H1 (cell line): ENCODE measurements at regions not wholly inside any gene's neighbourhood (a gene's known extent, or its start where the extent isn't known, plus 50 kb on each side); places are given as distances from the start of the nearest gene placed in this dataset.

Experiments
- CTCF ChIA-PET: fragments of 300-600 bp; sonication (Branson Sonifier 250); formaldehyde crosslinking; loops from one replicate; lab custom pipeline; 2021; ENCODE audit not compliant: partially characterized antibody; lab: Charles Lee
- POLR2A ChIA-PET: fragments of 300-600 bp; sonication (Branson Sonifier 250); formaldehyde crosslinking; loops from one replicate; lab custom pipeline; 2021; ENCODE audit warnings: inconsistent platforms; ENCODE audit not compliant: partially characterized antibody; lab: Charles Lee
- DNase-seq, 2 experiments: peaks; one replicate each; pipeline versions ENCODE4 v3.0.0 to v3.0.0-alpha.2; 2010 to 2022; ENCODE audit warnings: low spot score in 2 of 2, low read depth in 1 of 2, mixed read lengths in 1 of 2
- FAIRE-seq: peaks from 2 replicates; lab custom pipeline; 2011; peaks lifted over from hg19 to GRCh38; lab: Jason Lieb, UNC
- H2AFZ ChIP-seq: 2 replicates; pipeline ENCODE4 v1.8.1; 2012; ENCODE audit warnings: low read length, inconsistent platforms
- H2AK5ac ChIP-seq: 2 replicates; pipeline ENCODE4 v1.6.1; 2013; ENCODE audit warnings: low read depth, low read length
- H2BK120ac ChIP-seq: replicated peaks from 2 replicates; pipeline ENCODE3; 2013; ENCODE audit warnings: low read depth, low read length, inconsistent platforms
- H2BK12ac ChIP-seq: 2 replicates; pipeline ENCODE4 v1.6.1; 2013; ENCODE audit warnings: low read depth, low read length
- H2BK15ac ChIP-seq: 2 replicates; pipeline ENCODE4 v1.6.1; 2013; ENCODE audit warnings: low read length
- H2BK20ac ChIP-seq: 2 replicates; pipeline ENCODE4 v1.6.1; 2013; ENCODE audit warnings: low read length
- H2BK5ac ChIP-seq: 2 replicates; pipeline ENCODE4 v1.6.1; 2013; ENCODE audit warnings: low read depth, low read length
- H3K14ac ChIP-seq: 2 replicates; pipeline ENCODE4 v1.6.1; 2013; ENCODE audit warnings: inconsistent platforms; ENCODE audit not compliant: insufficient read length
- H3K18ac ChIP-seq: 2 replicates; pipeline ENCODE4 v1.6.1; 2013; ENCODE audit warnings: low read length; ENCODE audit errors: extremely low read depth
- H3K23ac ChIP-seq: 2 replicates; pipeline ENCODE4 v1.6.1; 2013; ENCODE audit warnings: inconsistent platforms; ENCODE audit not compliant: insufficient read length
- H3K23me2 ChIP-seq: 2 replicates; pipeline ENCODE4 v1.6.1; 2013; ENCODE audit warnings: low read depth, low read length
- H3K27ac ChIP-seq: 2 replicates; pipeline ENCODE4 v1.6.1; 2011; ENCODE audit warnings: low read depth, low read length, inconsistent platforms
- H3K27me3 ChIP-seq, 4 experiments: replicated peaks in 1 of 4; 1 replicate in 1 of 4; 2 replicates in 3 of 4; pipeline versions ENCODE4 v1.6.1 to v1.8.1; 2011 to 2013; ENCODE audit warnings: low read length in 3 of 4, mild to moderate bottlenecking in 3 of 4, inconsistent platforms in 2 of 4, mixed read lengths in 2 of 4, moderate library complexity in 1 of 4; ENCODE audit not compliant: control insufficient read depth in 3 of 4, insufficient read depth in 3 of 4; ENCODE audit errors: extremely low read depth in 1 of 4
- H3K36me3 ChIP-seq, 4 experiments: 2 replicates each; pipeline versions ENCODE4 v1.6.1 to v1.8.1; 2011 to 2013; ENCODE audit warnings: mild to moderate bottlenecking in 4 of 4, low read length in 3 of 4, moderate library complexity in 2 of 4, control low read depth in 1 of 4, inconsistent platforms in 1 of 4; ENCODE audit not compliant: insufficient read depth in 4 of 4, control insufficient read depth in 2 of 4
- H3K4ac ChIP-seq: replicated peaks from 2 replicates; pipeline ENCODE3; 2013; ENCODE audit warnings: low read length, low read depth, mixed read lengths, inconsistent platforms; ENCODE audit not compliant: insufficient read length
- H3K4me1 ChIP-seq, 4 experiments: replicated peaks in 1 of 4; 1 replicate in 1 of 4; 2 replicates in 3 of 4; pipeline versions ENCODE4 v1.6.1 to v1.8.1; 2011 to 2013; ENCODE audit warnings: low read length in 3 of 4, inconsistent platforms in 2 of 4, mixed read lengths in 1 of 4; ENCODE audit not compliant: insufficient read depth in 4 of 4, control insufficient read depth in 3 of 4
- H3K4me2 ChIP-seq, 2 experiments: 2 replicates each; pipeline versions ENCODE4 v1.6.1 to v1.8.1; 2011 to 2013; ENCODE audit warnings: low read depth in 2 of 2, low read length in 2 of 2, control low read depth in 1 of 2, inconsistent platforms in 1 of 2, mild to moderate bottlenecking in 1 of 2; ENCODE audit not compliant: insufficient read depth in 1 of 2
- H3K4me3 ChIP-seq, 4 experiments: fragments of 200-600, 300-600 bp in 1 of 4; sonication (generic), shearing (Covaris generic), sonication (Bioruptor Twin) in 1 of 4; 2 replicates each; pipeline versions ENCODE4 v1.5.1 to v1.8.1; 2011 to 2016; ENCODE audit warnings: low read length in 4 of 4, low read depth in 3 of 4, control low read depth in 2 of 4, inconsistent platforms in 2 of 4, mild to moderate bottlenecking in 2 of 4, mixed read lengths in 1 of 4, moderate library complexity in 1 of 4; ENCODE audit not compliant: insufficient read depth in 2 of 4; ENCODE audit errors: extremely low read depth in 1 of 4
- H3K56ac ChIP-seq: replicated peaks from 2 replicates; pipeline ENCODE3; 2013; ENCODE audit warnings: low read depth, mild to moderate bottlenecking, mixed read lengths, low read length, inconsistent platforms; ENCODE audit not compliant: insufficient read length
- H3K79me1 ChIP-seq: 2 replicates; pipeline ENCODE4 v1.6.1; 2013; ENCODE audit warnings: low read depth, low read length, control low read depth
- H3K79me2 ChIP-seq, 2 experiments: 2 replicates each; pipeline versions ENCODE4 v1.6.1 to v1.8.1; 2012 to 2013; ENCODE audit warnings: low read length in 2 of 2, mild to moderate bottlenecking in 2 of 2, inconsistent platforms in 1 of 2; ENCODE audit not compliant: insufficient read depth in 2 of 2, control insufficient read depth in 1 of 2
- H3K9ac ChIP-seq, 4 experiments: replicated peaks in 1 of 4; 1 replicate in 1 of 4; 2 replicates in 3 of 4; pipeline versions ENCODE4 v1.6.1 to v1.8.1; 2011 to 2013; ENCODE audit warnings: low read depth in 3 of 4, low read length in 3 of 4, control low read depth in 2 of 4, mild to moderate bottlenecking in 2 of 4, moderate library complexity in 2 of 4, inconsistent platforms in 1 of 4; ENCODE audit errors: extremely low read depth in 1 of 4
- H3K9me3 ChIP-seq, 2 experiments: 2 replicates each; pipeline versions ENCODE4 v1.6.1 to v1.8.1; 2012 to 2013; ENCODE audit warnings: mild to moderate bottlenecking in 2 of 2, moderate library complexity in 2 of 2, control low read depth in 1 of 2, inconsistent platforms in 1 of 2, low read depth in 1 of 2, low read length in 1 of 2, mixed read lengths in 1 of 2; ENCODE audit not compliant: insufficient read depth in 2 of 2
- H4K20me1 ChIP-seq, 2 experiments: replicated peaks in 1 of 2; 2 replicates each; pipeline versions ENCODE3 to v1.8.1; 2011 to 2013; ENCODE audit warnings: inconsistent platforms in 2 of 2, low read length in 2 of 2, mild to moderate bottlenecking in 1 of 2; ENCODE audit not compliant: insufficient read depth in 2 of 2, control insufficient read depth in 1 of 2
- H4K5ac ChIP-seq: 2 replicates; pipeline ENCODE4 v1.6.1; 2013; ENCODE audit warnings: low read length, low read depth, mixed read lengths, inconsistent platforms; ENCODE audit not compliant: insufficient read length
- H4K8ac ChIP-seq: 2 replicates; pipeline ENCODE4 v1.8.0; 2013; ENCODE audit warnings: mild to moderate bottlenecking, moderate library complexity, low read length, inconsistent platforms; ENCODE audit not compliant: insufficient read depth; ENCODE audit errors: extremely low read depth
- H4K91ac ChIP-seq: replicated peaks from 2 replicates; pipeline ENCODE3; 2013; ENCODE audit warnings: low read length, mixed read lengths, inconsistent platforms; ENCODE audit not compliant: insufficient read length
- BRCA1 ChIP-seq: IDR thresholded peaks from 2 replicates; pipeline ENCODE4 v1.6.1; 2012; ENCODE audit warnings: low read depth, low read length, improper control_type of control experiment
- EGR1 ChIP-seq: IDR thresholded peaks from 2 replicates; pipeline ENCODE4 v1.6.1; 2011; ENCODE audit warnings: low read depth, low read length, borderline replicate concordance
- NRF1 ChIP-seq: IDR thresholded peaks from 2 replicates; pipeline ENCODE4 v1.6.1; 2011; ENCODE audit warnings: mild to moderate bottlenecking, low read depth, low read length, improper control_type of control experiment
- SIN3A ChIP-seq, 2 experiments: IDR thresholded peaks in 1 of 2; conservative IDR thresholded peaks in 1 of 2; 2 replicates each; pipeline ENCODE4 v1.6.1; 2011 to 2012; ENCODE audit warnings: low read length in 2 of 2, improper control_type of control experiment in 1 of 2, low read depth in 1 of 2, mild to moderate bottlenecking in 1 of 2
- TAF7 ChIP-seq: optimal IDR thresholded peaks from 2 replicates; pipeline ENCODE3; 2011; ENCODE audit warnings: low read depth, mild to moderate bottlenecking, inconsistent platforms, low read length, moderate library complexity, borderline replicate concordance
- USF2 ChIP-seq: IDR thresholded peaks from 2 replicates; pipeline ENCODE4 v1.6.1; 2011; ENCODE audit warnings: low read length, improper control_type of control experiment
- WGBS, 2 experiments: shearing (Covaris generic) in 1 of 2; methylation state at CpG; one replicate each; pipeline versions ENCODE4 v1.1.6 to v1.1.7; 2013 to 2015; ENCODE audit warnings: low lambda C conversion rate in 2 of 2, mixed read lengths in 2 of 2, inconsistent platforms in 1 of 2, low coverage in 1 of 2, missing lambda C conversion rate in 1 of 2; ENCODE audit not compliant: insufficient replicate concordance in 2 of 2, insufficient coverage in 1 of 2, insufficient read length in 1 of 2; ENCODE audit errors: extremely low coverage in 1 of 2, missing lambda C conversion rate in 1 of 2; 5-methylcytosine and 5-hydroxymethylcytosine counted together
- TF ChIP-seq, protein P1 (sequence below): IDR thresholded peaks from 2 replicates; pipeline ENCODE4 v1.6.1; 2012; ENCODE audit warnings: inconsistent platforms

DNA sequence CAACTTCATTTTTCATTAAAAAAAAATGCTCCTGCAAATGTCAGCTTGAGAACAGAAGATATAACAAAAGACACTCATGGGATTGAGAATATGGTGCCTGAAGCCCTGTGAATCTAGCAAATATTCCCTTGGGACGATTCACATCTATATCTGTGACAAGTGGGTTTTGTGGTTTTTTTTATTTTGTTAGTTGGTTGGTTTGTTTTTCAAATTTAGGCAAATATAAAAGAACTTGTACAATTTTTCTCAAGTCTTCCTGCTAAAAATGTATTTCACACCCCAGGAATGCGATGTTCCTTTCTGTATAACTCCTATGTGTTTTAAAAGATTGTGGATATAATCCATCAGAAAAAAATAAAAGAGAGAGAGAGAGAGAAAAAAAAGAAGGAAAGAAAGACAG, 1061.8 kb upstream of the ARRDC3 start:
- Histone ChIP-seq H3K14ac (no peak overlapping the region), H2AK5ac (no peak overlapping the region), H2BK20ac (no peak overlapping the region), H2BK120ac (no peak overlapping the region), H3K23ac (no peak overlapping the region), H4K8ac (no peak overlapping the region), H3K79me1 (no peaks in the 10 kb centered on the region), H3K36me3 (no peaks in the 10 kb centered on the region), H3K9me3 (no peaks in the 10 kb centered on the region), H3K27me3 (no peaks in the 10 kb centered on the region), H3K56ac (no peak overlapping the region), H3K4me1 (no peaks in the 10 kb centered on the region), H4K91ac (no peak overlapping the region), H2BK5ac (no peak overlapping the region), H2BK12ac (no peak overlapping the region), H4K20me1 (no peaks in the 10 kb centered on the region), H3K4ac (no peak overlapping the region), H2BK15ac (no peak overlapping the region), H3K9ac (no peak overlapping the region), H3K4me2 (no peak overlapping the region), H3K27ac (no peak overlapping the region), H3K18ac (no peak overlapping the region), H3K23me2 (no peaks in the 10 kb centered on the region), H3K79me2 (no peaks in the 10 kb centered on the region), H4K5ac (no peak overlapping the region), H3K4me3 (no peak overlapping the region), H2AFZ (no peak overlapping the region)
- ChIA-PET CTCF (interaction anchor here (0.8 kb wide), 1 partner anchor 421 kb away, joined by 3 read pairs; no protein-coding TSS in a partner anchor), POLR2A (no interaction called here)
- 92% methylated on average over 2 of the region's 2 CpGs; no CpG with 5 or more reads in 1 of the 2 experiments for WGBS, 2 experiments
- no peak for DNase-seq
- TF ChIP-seq TAF7 (no peak), BRCA1 (no peak), EGR1 (no peak), NRF1 (no peak), SIN3A (conservative IDR thresholded peaks at IDR 0.05 in 1 of 2, IDR thresholded peaks at IDR 0.05 in 1 of 2; ENCODE audit: low read depth in 1 of 2, low read length in 2 of 2) (no peak), USF2 (no peak)
- TF ChIP-seq, protein P1, sequence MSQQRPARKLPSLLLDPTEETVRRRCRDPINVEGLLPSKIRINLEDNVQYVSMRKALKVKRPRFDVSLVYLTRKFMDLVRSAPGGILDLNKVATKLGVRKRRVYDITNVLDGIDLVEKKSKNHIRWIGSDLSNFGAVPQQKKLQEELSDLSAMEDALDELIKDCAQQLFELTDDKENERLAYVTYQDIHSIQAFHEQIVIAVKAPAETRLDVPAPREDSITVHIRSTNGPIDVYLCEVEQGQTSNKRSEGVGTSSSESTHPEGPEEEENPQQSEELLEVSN: no peak
- FAIRE-seq: no peak
